ENCODE measurements at regions not wholly inside any gene's neighbourhood (a gene's known extent, or its start where the extent isn't known, plus 50 kb on each side); places are given as distances from the start of the nearest gene placed in this dataset.
A peak's percentile ranks its signal among the peaks of the same experiment; 100 is the strongest.

DNA sequence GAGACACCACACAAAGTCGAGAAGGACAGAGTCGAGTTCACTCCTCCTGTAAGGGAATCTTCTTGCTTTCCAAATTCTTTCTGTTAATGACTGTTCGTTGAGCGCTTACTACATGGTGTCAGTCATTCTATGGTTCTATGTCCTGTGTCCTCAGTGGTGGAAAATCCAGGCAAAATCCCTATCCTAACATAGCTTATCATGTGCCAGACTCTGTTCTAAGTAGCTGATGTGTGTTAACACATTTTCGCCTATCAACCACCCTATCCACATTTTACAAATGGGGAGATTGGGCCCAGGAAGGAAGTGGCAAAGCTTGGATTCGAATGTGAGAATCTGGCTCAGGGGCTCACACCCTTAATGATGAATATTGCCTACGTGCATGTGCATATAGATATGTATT is 280.1 kb downstream of the GATA3 start:
- H3K27ac Mint-ChIP-seq = peak overlapping the region; percentile 53 to 73
- H3K27me3 Mint-ChIP-seq (ENCODE audit: low read depth in 2 of 2) = peaks cover 0 to 2% of the 10 kb centered on the region in 2 donors

DNA sequence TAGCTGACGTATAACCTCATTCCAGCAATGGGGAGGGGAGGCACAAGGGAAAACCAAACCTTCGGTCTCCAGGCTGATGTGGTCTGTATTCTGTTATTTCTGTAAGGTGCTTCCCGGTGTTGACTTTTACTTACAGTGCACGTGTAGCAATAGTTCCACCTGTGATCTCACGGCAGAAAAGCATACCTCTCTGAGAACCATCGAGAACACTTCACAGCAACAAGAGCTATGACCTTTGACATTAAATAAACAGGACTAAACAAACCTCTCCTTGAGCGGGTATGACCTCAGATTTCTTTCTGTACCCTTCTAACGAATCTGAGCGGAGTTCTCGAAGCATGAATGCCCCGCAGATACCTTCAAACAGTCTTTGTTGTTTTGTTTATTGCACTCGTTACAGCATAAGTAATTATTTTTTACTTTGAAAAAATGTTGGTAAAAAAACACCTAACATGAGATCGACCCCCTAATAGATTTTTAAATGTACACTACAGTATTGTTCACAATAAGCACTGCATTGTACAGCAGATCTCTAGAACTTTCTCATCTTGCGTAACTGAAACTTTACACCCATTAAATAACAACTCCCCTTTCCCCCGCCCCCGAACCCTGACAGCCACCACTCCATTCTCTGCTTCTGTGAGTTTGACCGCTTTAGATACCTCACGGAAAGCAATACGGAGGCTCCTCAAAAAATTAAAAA is 282.3 kb downstream of the GATA3 start:
- Histone ChIP-seq H3K4me1 (ENCODE audit: control insufficient read depth, insufficient read depth, low read length) (peaks cover 12% of the 10 kb centered on the region), H3K27ac (ENCODE audit: low read length) (no peak overlapping the region), H3K4me3 (ENCODE audit: low read length) (no peak overlapping the region), H3K9me3 (ENCODE audit: control insufficient read depth, insufficient read depth, low read length) (no peaks in the 10 kb centered on the region), H3K36me3 (ENCODE audit: control insufficient read depth, insufficient read depth, low read length) (no peaks in the 10 kb centered on the region), H3K27me3 (ENCODE audit: control insufficient read depth, insufficient read depth, low read length) (no peaks in the 10 kb centered on the region)
- H3K27ac Mint-ChIP-seq = no peak overlapping the region
- H3K4me3 Mint-ChIP-seq = no peak overlapping the region
- no peaks in the 10 kb centered on the region for H3K36me3 Mint-ChIP-seq
- intact Hi-C loops (cut with micrococcal nuclease) = no loop called here
- H3K4me1 Mint-ChIP-seq = peaks cover 18 to 21% of the 10 kb centered on the region in 2 donors
- DNase-seq (no peak), ATAC-seq (no peak)
- no peaks in the 10 kb centered on the region for H3K9me3 Mint-ChIP-seq
- H3K27me3 Mint-ChIP-seq (ENCODE audit: low read depth in 2 of 2) = peaks cover 5 to 12% of the 10 kb centered on the region in 2 donors
- TF ChIP-seq, protein P1, sequence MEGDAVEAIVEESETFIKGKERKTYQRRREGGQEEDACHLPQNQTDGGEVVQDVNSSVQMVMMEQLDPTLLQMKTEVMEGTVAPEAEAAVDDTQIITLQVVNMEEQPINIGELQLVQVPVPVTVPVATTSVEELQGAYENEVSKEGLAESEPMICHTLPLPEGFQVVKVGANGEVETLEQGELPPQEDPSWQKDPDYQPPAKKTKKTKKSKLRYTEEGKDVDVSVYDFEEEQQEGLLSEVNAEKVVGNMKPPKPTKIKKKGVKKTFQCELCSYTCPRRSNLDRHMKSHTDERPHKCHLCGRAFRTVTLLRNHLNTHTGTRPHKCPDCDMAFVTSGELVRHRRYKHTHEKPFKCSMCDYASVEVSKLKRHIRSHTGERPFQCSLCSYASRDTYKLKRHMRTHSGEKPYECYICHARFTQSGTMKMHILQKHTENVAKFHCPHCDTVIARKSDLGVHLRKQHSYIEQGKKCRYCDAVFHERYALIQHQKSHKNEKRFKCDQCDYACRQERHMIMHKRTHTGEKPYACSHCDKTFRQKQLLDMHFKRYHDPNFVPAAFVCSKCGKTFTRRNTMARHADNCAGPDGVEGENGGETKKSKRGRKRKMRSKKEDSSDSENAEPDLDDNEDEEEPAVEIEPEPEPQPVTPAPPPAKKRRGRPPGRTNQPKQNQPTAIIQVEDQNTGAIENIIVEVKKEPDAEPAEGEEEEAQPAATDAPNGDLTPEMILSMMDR (IDR thresholded peaks at IDR 0.05) = no peak
- 93% methylated on average over 17 of the region's 19 CpGs for WGBS (ENCODE audit: insufficient coverage)

More for the DNA sequence above, 280.1 kb downstream of the GATA3 start:
- intact Hi-C loops (cut with micrococcal nuclease) = no loop called here
- Histone ChIP-seq H3K4me3 (ENCODE audit: low read length) (no peak overlapping the region), H3K36me3 (ENCODE audit: control insufficient read depth, insufficient read depth, low read length) (no peaks in the 10 kb centered on the region), H3K27ac (ENCODE audit: low read length) (no peak overlapping the region), H3K27me3 (ENCODE audit: control insufficient read depth, insufficient read depth, low read length) (no peaks in the 10 kb centered on the region), H3K4me1 (ENCODE audit: control insufficient read depth, insufficient read depth, low read length) (peaks cover 25% of the 10 kb centered on the region), H3K9me3 (ENCODE audit: control insufficient read depth, insufficient read depth, low read length) (no peaks in the 10 kb centered on the region)
- no peaks in the 10 kb centered on the region for H3K9me3 Mint-ChIP-seq
- 75% methylated on average over 5 of the region's 7 CpGs for WGBS (ENCODE audit: insufficient coverage)
- no peak overlapping the region for H3K4me3 Mint-ChIP-seq
- H3K36me3 Mint-ChIP-seq = no peaks in the 10 kb centered on the region
- ATAC-seq = no peak
- TF ChIP-seq, protein P1 (IDR thresholded peaks at IDR 0.05) = no peak
- no peak for DNase-seq
- H3K4me1 Mint-ChIP-seq = peaks cover 30 to 38% of the 10 kb centered on the region in 2 donors

DNA sequence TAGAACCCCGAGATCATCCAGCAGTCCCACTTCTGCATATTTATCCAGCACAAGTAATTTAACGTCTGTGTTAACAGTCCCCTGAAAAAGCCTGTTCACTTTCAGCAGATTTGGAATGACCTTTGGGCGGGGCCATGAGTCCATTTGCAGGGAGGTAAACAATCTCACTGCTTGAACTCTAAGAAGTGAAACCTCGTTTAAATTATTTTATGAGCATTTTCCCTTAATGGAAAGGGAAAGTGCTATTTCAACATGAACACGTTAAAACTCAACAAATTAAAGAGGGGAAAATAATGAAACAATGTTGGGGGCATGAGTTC is 282.8 kb downstream of the GATA3 start:
- Mint-ChIP-seq H3K27ac (no peak overlapping the region), H3K27me3 (ENCODE audit: low read depth in 2 of 2) (peaks cover 7 to 12% of the 10 kb centered on the region in 2 donors)

More for the DNA sequence above, 282.8 kb downstream of the GATA3 start:
- 97% methylated on average over 4 of the region's 5 CpGs for WGBS (ENCODE audit: insufficient coverage)
- Histone ChIP-seq H3K4me1 (ENCODE audit: control insufficient read depth, insufficient read depth, low read length) (peaks cover 8% of the 10 kb centered on the region), H3K4me3 (ENCODE audit: low read length) (no peak overlapping the region), H3K27ac (ENCODE audit: low read length) (no peak overlapping the region), H3K9me3 (ENCODE audit: control insufficient read depth, insufficient read depth, low read length) (no peaks in the 10 kb centered on the region), H3K27me3 (ENCODE audit: control insufficient read depth, insufficient read depth, low read length) (no peaks in the 10 kb centered on the region), H3K36me3 (ENCODE audit: control insufficient read depth, insufficient read depth, low read length) (no peaks in the 10 kb centered on the region)
- ATAC-seq = no peak
- no peak for DNase-seq
- Mint-ChIP-seq H3K9me3 (no peaks in the 10 kb centered on the region), H3K36me3 (no peaks in the 10 kb centered on the region), H3K4me1 (peaks cover 14 to 15% of the 10 kb centered on the region in 2 donors), H3K4me3 (no peak overlapping the region)
- intact Hi-C loops (cut with micrococcal nuclease) = no loop called here
- TF ChIP-seq, protein P1 (IDR thresholded peaks at IDR 0.05) = no peak
